Iris pigment epithelial cell (primary cell): ENCODE measurements at regions not wholly inside any gene's neighbourhood (a gene's known extent, or its start where the extent isn't known, plus 50 kb on each side); places are given as distances from the start of the nearest gene placed in this dataset.
"Not testable (repeated sequence)": the region's sequence is repeated elsewhere in the genome, so short reads cannot be mapped to it uniquely, and the experiment has no call there.

Source experiments
- DNase-seq: peaks from one replicate; pipeline ENCODE4 v3.0.0-alpha.2; 2011; ENCODE audit warnings: low read depth

DNA sequence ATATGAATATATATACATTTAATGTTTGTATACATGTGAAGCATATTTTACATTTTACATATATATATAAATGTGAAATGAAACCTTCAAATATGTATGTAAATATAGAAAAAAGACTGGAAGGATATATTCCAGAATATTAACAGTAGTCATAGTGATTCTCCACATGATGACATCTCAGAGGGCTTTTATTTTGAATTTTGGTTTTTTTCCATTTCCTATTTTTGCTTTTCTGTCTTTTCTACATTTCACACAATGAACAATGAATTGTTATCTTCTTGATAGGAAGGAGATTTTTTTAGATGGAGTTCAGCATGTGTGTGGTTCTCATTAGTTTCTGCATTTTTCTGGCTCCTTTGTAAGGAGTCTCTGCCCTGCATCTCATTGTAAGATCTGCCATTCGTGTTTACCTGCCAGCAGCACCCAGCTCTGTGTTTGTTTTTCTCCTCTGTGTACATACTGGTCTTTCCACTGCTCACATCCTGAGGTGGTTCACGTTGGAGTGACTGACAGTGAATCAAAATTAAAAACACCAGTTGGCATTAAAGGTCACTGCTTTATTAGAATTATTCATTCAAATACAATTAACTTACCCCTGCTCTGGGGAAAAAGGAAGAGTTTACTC, 425.3 kb upstream of the MDFIC2 start:
- DNase-seq = no peak

DNA sequence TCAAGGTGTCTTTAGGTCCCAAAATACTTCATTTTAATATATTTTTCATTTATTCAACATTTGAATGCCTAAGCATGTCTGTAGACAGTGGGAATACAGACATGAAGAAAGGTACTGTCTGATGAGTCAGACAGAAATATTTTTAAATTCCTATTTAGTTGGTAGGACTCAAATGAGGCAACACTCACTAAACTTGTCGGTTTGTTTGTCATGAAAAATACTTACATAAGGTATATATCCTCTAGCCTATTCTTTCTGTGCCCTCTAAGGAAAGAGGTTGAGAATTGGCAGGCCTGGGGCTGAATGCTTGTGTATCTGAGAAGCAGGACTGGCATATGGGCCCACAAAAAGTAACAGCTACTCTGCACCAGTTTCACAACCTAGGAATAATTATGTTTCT, 423.6 kb upstream of the MDFIC2 start:
- DNase-seq = peak; percentile 71

DNA sequence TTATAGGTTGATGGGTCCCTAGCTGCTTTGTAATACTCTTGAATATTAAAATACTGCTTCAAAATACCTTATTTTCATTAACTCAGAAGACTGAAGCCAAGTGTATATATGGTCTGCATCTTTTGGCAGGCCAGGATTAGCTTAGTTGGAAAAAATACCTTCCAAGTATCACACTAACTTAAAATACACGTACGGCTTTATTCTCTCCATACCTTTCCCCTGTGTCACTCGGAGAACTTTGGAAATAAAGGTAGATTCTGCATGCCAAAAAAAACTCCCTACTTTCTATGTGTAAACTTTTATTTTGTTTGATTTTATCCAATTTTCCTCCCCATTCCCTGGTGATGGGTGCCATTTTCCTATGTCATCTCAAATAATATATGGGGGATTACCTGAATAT, 422.3 kb upstream of the MDFIC2 start:
- DNase-seq = no peak

DNA sequence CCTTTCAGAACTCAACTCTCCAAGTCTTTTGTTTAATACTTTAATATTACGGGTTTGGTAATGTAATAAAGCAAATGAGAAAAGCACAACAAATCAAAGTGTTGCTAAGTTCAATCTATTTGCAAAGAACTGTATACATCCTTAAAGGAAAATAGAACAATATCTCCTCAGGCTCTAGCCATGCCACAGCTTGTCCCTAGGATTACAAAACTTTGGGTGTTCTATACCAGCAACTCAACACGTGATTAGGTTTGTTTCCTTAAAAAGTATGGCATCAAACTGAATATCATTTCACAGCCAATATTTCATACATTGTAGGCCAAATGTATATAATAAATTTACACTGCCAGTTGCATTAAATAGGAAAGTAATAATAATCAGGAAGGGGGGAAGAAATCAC, 418.6 kb upstream of the MDFIC2 start:
- no peak for DNase-seq

DNA sequence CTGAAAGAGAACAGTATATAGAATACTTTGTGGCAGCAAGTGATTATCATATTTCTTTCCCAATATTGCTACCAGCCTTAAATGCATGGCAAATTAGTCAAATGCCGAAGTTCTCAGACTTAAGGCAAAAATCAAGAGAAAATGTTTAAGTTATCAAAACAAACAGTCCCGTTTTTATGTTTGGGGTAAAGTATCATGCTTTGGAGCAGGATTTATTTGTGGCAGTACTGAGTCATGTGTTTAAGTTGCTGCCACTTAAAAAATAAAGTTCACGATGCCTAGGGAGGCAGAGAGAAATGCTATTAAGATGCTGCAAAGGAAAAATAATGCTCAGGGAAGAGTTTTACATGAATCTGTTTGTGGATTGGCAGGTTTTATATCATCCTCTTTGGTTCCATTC, 417.4 kb upstream of the MDFIC2 start:
- DNase-seq = peak; percentile 29

DNA sequence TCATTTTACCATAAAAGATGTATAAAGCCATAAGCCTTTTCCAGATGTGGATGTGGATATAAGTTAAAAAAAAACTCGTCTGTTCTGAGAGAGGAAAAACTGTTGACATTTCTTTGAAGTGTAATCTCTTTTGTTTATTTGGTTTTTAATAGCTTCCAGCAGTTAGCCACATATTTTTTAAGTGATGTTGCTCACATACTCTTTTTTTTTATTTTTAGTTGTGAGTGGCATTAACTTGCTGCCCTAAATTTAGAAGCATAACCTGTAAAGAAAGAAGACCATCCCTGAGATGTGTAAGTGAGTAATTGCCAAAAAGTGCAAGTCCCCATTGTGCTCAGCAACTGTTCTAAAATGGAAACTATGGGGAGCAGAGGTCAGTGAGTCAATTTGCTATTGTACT, 415.9 kb upstream of the MDFIC2 start:
- peak; percentile 33 for DNase-seq

DNA sequence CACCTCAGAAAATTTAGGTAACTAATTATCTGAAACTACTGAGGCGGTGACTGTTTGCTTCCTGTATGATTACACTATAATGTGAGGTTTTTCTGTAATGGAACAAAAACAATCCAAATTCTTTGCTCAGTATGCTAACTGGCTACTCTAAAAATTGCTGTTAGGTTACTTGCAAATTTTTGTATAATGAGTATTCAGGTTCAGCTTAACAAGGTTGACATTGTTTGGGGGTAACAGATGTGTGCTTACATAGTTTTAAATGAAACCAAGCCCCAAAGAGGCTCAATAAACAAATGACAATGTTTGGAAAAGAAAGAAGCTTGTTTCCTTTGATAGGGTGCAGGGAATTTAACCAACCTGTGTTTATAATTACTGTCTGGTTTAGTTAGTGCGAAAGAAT, 414.5 kb upstream of the MDFIC2 start:
- peak; percentile 60 for DNase-seq

DNA sequence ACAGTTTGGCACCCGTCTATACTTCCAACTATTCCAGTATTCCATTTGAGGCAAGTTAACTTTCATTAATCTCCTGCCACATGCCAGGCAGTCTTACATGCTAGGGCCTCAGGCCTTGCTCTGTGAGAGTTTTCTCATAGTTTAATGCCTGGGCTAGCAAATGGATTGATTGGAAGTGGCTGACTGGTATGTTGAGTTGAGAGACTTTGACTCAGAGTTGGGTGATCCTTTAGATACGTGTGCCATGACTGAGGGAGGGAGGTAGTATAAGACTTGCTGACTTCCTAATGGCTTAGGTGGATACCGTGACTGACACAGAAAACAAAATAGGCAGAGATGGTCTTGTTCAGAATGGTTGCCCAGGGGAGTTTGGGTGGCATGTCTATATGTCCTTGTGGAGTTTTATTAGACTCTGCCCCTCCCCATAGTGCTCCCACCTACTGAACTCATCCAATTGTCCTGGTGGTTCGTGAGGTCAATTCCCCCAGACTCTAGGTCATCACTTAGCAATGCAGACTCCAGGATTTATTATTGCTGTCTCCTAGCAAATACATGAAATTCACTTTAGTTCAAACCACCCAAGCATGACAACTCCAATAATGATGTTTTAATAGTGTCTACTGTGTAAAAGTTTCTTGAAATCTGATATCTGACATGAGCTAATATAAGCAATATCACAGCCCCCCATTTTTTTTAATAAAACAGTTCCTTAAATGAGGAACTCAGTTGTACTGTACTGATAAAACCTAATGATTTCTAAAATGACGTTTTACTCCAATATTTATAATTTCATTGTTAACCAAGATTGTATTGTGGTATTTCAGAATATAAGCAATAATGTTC, 413.9 kb upstream of the MDFIC2 start:
- peak; percentile 36 for DNase-seq

DNA sequence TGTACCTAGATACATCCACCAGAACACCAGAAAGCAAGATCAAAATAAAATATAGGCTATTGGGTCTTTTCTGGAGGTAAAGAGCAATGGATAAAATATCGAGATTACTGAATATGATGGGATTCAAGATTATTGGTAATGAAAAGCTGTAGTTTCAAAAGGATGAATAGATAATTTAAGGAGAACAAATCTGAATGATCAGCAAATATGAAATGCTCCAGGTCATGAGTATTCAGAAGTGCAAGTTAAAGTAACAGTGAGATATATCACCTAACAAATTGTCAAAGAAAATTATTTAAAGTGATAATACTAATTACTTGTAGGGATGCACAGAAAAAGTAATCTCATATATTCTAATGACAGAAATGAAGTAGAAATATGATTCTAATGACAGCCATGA, 409.6 kb upstream of the MDFIC2 start:
- no peak for DNase-seq

DNA sequence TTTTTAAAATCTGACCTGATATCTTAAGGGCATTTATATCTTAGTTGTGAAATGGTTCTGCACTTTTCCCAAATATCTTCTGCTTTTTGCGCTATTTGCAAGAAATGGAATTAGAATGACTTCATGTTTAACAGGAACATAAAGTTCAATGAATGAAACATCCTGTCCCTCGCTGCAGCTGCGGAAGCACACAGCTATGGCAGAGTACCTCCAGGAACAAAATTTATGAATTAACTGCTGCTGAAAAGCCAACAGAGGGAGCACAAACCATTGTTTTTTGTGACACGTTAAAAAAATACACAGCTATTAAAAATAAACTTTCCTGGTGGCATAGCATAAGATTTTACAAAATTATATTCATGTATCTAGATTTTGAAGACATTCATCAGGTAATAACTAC, 404.4 kb upstream of the MDFIC2 start:
- peak; percentile 70 for DNase-seq

DNA sequence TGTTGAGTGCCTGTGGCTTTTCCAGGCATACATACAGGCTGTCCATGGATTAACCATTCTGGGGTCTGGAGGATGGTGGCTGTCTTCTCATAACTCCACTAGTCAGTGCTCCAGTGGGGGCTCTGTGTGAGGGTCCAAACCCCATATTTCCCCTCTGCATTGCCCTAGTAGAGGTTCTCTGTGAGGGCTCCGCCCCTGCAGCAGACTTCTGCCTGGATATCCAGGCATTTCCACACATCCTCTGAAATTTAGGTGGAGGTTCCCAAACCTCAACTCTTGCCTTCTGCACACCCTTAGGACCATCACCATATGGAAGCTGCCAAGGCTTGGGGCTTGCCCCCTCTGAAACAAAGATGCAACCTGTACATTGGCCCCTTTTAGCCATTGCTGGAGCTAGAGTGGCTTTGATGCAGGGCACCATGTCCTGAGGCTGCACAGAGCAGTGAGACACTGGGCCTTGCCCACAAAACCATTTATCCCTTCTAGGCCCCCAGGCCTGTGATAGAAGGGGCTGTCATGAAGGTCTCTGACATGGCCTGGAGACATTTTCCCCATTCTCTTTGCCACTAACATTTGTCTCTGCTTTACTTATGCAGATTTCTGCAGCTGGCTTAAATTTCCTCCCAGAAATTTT, 400.1 kb upstream of the MDFIC2 start:
- DNase-seq = no peak

DNA sequence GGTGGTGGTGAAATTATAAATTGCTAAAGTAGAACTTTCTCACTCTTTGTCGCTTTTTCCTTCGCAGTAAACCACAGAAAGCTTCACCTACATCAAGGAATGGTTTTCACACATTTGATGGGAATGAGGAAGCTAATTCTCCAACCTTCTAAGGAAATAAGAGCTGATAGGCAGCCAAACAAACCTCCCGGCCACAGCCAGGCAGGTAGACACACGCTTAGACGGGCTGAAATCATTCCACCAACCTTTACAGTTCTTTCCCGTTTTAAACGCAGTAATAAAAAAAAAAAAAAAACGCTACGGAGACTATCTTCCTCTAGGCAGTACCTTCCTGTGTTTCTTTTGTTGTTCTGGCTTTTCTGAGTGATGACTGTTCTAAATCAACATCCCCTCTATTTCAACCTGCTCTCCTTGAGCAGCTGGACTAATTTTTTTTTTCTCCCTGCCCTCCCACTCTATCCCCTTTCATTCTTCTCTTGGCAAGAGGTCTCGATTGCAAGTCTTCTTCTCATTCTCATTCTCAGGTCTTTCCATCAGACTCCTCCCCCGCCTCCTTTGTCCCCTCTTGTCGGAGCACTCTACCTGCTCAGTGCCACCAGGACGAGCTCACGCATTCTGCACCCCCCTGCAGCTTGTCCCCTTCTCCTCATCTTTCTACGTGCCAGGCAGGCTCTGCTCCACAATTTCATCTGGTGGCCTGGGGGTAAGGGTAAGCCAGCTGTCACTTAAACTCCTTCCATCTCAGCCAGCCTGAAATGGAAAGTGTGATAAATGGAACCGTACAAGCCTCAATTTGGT, 391.1 kb upstream of the MDFIC2 start:
- DNase-seq = no peak

DNA sequence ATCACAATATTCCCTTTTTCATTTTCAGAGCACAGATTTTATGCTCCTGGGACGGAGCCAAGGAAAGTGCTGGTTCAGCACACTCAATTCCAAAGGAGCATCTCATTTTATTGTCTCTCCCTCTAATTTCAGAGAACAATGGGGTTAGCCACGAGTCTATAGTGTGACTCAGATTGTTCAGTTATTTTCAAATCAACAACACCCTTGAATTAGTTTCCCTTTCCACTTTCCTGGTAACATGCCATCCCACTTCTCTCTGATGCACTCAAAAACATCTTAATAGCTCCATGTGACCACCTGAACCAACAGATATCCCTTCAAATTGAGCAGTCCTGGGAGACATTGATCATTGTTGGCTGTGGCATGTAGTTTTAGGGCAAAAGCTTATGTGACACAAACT, 389.7 kb upstream of the MDFIC2 start:
- DNase-seq = no peak

DNA sequence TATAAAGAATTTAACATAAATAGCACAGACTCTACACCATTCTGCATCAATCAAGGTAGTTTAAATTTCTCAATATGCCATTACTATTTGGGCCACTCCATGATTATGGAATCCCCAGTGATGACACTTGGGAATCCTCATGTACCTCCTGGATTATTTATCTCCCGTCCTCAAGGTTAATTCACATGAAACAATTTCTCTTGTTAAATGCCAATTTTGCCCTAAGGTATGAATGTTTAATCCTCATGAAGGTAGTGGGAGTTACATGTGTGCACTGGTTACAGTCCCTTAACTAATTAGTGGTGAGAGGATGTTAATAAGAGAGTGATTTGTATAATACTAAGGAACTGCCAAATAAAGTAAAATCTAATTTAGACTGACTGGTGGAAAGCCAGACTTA, 372.3 kb upstream of the MDFIC2 start:
- DNase-seq = no peak

DNA sequence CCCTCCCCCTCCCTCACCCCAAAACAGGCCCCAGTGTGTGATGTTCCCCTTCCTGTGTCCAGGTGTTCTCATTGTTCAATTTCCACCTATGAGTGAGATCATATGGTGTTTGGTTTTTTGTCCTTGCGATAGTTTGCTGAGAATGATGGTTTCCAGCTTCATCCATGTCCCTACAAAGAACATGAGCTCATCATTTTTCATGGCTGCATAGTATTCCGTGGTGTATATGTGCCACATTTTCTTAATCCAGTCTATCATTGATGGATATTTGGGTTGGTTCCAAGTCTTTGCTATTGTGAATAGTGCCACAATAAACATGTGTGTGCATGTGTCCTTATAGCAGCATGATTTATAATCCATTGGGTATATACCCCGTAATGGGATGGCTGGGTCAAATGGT, 363.4 kb upstream of the MDFIC2 start:
- not testable (repeated sequence) for DNase-seq

DNA sequence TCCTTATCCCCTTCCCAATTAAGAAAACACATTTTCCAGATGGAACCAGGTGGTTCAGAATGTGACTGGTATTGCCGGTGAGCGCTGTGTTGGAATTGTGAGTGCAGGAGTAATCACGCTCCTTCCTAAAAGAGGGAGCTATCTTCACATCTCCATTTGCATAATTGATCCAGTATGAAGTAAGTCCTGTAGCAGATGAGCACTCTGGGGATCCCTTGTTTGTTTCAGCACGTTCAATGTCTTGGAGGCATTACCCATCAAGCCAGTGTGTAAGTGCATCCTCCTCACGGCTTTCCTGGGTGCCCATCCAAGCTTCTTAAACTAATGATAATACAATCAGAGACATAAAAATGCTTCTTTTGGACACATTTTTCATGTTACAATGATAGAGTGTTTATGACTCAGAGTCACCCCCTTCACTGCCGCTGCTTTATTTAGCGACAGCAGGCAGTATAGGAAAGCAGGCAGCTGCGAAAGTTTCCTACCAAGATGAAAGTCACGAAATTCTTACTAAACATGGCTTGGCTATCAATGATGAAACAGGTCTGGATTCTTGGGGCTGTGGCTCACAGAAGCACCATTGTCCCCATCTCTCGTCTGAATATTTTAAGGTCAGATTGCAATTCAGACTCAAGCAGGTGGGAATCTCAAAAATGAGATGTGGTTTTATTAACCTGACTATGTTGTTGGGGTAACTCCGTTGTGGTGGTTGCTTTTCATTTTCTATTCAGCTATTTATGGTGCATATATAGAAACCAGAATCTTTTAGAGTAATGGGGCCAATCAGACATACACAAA, 346.3 kb upstream of the MDFIC2 start:
- no peak for DNase-seq

DNA sequence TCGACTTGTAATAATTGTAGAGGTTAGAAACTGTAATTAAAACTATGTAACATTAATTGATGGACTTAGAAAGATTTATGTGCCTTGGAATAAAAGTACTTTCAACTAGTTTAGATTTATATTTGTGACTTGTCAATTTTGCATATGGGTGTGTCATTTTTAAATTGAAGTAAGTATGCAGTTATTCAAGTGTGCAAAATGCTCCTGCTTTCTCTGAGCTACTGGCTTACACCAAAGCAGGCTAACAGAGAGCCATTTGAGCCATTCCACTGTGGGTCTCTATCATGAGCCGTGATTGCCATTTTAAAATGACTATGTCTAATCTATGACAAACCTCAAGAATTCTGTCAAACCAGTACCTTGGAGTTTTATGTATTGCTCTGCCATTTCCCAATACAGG, 345.0 kb upstream of the MDFIC2 start:
- no peak for DNase-seq

DNA sequence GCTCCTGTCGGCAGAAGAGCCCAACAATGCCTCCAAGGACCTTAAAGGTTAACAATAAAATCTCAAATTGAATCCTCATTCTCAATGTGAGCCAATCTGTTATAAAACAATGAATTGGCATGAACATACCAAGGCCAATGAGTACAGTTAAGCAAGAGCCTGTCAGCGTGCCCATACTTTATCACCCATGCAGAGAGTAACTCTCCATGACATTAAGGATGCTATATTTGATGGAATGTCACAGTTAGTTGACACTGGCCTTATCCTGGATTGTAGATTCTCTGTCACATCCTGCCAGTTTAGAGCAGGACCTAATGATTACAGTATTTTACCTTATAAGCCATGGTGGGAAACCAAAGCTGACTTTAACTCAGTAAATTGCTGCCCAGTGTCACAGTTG, 335.4 kb upstream of the MDFIC2 start:
- no peak for DNase-seq

DNA sequence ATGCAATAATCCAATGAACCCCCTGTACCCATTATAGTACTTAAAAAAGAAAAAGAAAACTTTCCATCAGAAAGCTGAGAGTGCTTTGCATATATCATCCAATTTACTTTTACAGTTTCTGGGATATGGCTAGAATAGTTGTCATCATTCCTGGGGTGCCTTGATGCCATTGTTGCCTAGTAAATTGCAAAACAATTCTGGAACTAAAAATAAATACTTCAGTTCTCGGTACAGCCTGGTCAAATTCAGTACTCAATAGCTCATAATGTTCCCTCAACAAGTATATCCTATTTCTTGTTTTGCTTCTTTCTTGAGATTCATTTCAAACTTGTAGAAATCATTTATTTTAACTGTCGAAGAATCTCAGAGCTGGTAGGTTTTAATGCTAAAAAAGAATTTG, 334.7 kb upstream of the MDFIC2 start:
- DNase-seq = no peak

DNA sequence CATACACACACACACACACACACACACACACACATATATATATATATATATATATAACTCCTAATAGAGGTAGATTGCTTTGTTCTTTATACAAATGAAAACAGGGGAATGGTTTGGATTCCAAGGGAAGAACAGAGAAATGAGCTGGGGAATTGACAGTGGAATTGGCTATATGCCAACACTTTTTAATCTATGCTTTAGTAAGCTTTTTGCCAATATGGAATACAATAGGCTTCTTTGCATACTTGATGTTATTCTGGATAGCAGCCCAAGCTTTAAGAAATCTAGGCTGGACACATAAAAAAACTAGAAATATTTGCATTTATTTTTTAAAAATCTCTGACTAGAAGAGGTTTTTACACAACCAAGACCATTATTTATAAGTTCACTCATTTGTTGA, 334.2 kb upstream of the MDFIC2 start:
- no peak for DNase-seq

DNA sequence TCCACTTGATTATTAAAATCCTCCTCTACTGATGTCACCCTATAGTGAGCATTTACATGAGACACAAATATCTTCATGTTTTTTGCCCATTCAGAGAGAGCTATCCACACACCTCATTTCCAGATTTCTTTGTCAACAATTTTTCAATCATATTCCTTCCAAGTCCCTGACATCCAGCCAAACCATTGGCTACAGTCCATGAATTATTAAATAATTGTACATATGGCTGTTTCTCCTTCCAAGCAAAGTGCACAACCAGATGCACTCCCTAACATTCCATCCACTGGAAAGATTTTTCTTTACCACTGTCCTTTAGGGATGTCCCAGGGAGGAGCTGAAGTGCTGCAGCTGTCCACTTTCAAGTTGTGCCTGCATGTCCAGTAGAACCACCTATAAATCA, 328.0 kb upstream of the MDFIC2 start:
- DNase-seq = no peak

DNA sequence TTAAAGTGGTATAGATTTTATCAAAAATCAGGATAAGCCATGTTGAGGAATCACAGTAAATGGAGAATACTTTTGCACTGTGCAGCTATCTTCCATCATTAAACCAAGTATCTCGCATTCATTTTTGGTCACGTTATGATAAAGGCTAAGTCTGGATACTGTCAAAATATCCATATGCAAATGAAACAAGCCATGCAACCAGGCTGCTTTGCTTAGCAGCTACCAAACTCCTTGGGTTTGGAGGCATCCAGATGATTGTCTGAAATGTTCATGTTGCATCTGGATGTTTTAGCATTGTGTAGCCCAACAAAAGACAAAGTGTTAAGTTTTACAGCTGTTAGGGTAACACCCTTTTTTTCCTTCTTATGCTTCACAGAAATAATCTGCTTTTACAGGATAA, 322.9 kb upstream of the MDFIC2 start:
- no peak for DNase-seq
